Hepatocyte (in vitro differentiated cells): ENCODE measurements at regions not wholly inside any gene's neighbourhood (a gene's known extent, or its start where the extent isn't known, plus 50 kb on each side); places are given as distances from the start of the nearest gene placed in this dataset.

Source experiments
- EZH2 ChIP-seq: fragments of 200-600 bp; sonication (generic); IDR thresholded peaks from 2 replicates; pipeline ENCODE4 v1.6.1; 2016; ENCODE audit warnings: antibody characterized with exemption, mild to moderate bottlenecking, borderline replicate concordance
- EZH2phosphoT487 ChIP-seq: fragments of 200-600 bp; sonication (generic); IDR thresholded peaks from one replicate; pipeline ENCODE4 v1.6.1; 2018; ENCODE audit warnings: antibody characterized with exemption, mild to moderate bottlenecking, low read depth, moderate library complexity; ENCODE audit not compliant: unreplicated experiment, severe bottlenecking
- TF ChIP-seq, protein P1 (sequence below): fragments of 200-600 bp; sonication (generic); IDR thresholded peaks from 2 replicates; pipeline ENCODE4 v1.5.1; 2016; ENCODE audit warnings: antibody characterized with exemption, mild to moderate bottlenecking; ENCODE audit not compliant: poor library complexity

DNA sequence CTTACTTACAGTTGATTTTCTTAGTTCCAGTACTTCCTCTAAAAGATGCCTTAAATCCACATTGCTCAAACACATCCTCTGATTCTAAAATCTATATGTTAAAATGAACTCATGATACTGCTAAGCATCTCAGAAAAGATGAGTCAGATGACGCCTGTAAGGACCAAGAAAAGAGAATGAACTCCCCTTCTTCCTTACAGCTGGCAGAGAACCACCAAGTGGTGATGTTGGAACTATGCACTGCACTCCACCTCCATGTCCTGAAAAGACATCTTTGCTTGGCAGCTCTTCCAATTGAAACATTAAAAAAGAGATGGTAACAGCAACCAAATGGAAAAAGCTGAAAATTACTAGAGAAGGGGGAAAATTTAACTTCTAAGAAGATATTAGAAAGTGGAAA is 648.8 kb downstream of the PTPRC start:
- TF ChIP-seq, protein P1, sequence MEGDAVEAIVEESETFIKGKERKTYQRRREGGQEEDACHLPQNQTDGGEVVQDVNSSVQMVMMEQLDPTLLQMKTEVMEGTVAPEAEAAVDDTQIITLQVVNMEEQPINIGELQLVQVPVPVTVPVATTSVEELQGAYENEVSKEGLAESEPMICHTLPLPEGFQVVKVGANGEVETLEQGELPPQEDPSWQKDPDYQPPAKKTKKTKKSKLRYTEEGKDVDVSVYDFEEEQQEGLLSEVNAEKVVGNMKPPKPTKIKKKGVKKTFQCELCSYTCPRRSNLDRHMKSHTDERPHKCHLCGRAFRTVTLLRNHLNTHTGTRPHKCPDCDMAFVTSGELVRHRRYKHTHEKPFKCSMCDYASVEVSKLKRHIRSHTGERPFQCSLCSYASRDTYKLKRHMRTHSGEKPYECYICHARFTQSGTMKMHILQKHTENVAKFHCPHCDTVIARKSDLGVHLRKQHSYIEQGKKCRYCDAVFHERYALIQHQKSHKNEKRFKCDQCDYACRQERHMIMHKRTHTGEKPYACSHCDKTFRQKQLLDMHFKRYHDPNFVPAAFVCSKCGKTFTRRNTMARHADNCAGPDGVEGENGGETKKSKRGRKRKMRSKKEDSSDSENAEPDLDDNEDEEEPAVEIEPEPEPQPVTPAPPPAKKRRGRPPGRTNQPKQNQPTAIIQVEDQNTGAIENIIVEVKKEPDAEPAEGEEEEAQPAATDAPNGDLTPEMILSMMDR: no peak
- TF ChIP-seq EZH2 (no peak), EZH2phosphoT487 (no peak)
